ENCODE measurements at regions not wholly inside any gene's neighbourhood (a gene's known extent, or its start where the extent isn't known, plus 50 kb on each side); places are given as distances from the start of the nearest gene placed in this dataset.

DNA sequence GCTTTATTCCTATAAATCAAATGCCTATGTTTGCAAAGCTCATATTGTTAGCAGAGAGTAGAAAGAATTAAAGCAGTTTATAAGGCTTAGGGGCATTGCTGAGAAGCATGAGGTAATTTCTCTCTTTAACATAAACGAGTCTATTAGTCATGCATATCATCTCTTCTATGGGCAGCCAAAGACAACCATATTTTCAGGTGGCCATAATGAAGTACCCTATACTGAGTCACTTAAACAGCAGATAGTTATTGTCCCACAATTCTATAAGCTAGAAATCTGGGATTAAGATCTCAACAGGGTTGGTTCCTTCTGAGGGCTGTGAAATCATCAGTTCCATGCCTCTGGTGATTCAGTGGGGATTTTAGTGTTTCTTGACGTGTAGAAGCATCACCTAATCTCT is 277.5 kb downstream of the NR4A2 start:
- no peaks in the 10 kb centered on the region for H3K9me3 ChIP-seq (ENCODE audit: severe bottlenecking)
- H3K27ac ChIP-seq (ENCODE audit: poor library complexity, severe bottlenecking) = no peak overlapping the region
- H3K36me3 ChIP-seq (ENCODE audit: low read depth) = no peaks in the 10 kb centered on the region
- H3K4me3 ChIP-seq (ENCODE audit: severe bottlenecking) = no peak overlapping the region
- no peaks in the 10 kb centered on the region for H3K27me3 ChIP-seq (ENCODE audit: insufficient read depth, poor library complexity, severe bottlenecking)
- ATAC-seq (ENCODE audit: low read depth) = no peak
- no peak for TF ChIP-seq CTCF (IDR thresholded peaks at IDR 0.05; ENCODE audit: poor library complexity, severe bottlenecking)
- peaks cover 14% of the 10 kb centered on the region for H3K4me1 ChIP-seq (ENCODE audit: insufficient read depth, poor library complexity, severe bottlenecking)
- no peak for DNase-seq (ENCODE audit: low spot score)

- no peak for TF ChIP-seq CTCF (IDR thresholded peaks at IDR 0.05; ENCODE audit: poor library complexity, severe bottlenecking)
- no peak overlapping the region for H3K27ac ChIP-seq (ENCODE audit: poor library complexity, severe bottlenecking)
- no peak for DNase-seq (ENCODE audit: low spot score)
- H3K4me1 ChIP-seq (ENCODE audit: insufficient read depth, poor library complexity, severe bottlenecking) = no peaks in the 10 kb centered on the region
- no peaks in the 10 kb centered on the region for H3K36me3 ChIP-seq (ENCODE audit: low read depth)
- no peak for ATAC-seq (ENCODE audit: low read depth)
- no peak overlapping the region for H3K4me3 ChIP-seq (ENCODE audit: severe bottlenecking)
- no peaks in the 10 kb centered on the region for H3K9me3 ChIP-seq (ENCODE audit: severe bottlenecking)
- no peaks in the 10 kb centered on the region for H3K27me3 ChIP-seq (ENCODE audit: insufficient read depth, poor library complexity, severe bottlenecking)
Observed at GRCh38 chr2:156046900-156047299, 285.6 kb downstream of the NR4A2 start.

DNA sequence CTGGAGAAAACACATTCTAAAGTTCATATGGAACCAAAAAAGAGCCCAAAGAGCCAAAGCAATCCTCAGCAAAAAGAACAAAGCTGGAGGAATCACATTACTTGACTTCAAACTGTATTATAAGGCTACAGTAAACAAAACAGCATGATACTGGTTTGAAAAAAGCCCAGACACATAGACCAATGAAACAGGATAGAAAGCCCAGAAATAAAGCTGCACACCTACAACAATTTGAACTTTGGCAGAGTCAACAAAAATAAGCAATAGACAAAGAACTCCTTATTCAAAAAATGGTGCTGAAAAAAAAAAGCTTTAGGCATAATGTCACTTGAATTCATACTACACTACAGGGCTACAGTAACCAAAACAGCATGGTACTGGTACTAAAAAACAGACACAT is 289.6 kb downstream of the NR4A2 start:
- no peak for TF ChIP-seq CTCF (IDR thresholded peaks at IDR 0.05; ENCODE audit: poor library complexity, severe bottlenecking)
- DNase-seq (ENCODE audit: low spot score) = no peak
- Histone ChIP-seq H3K27me3 (ENCODE audit: insufficient read depth, poor library complexity, severe bottlenecking) (no peaks in the 10 kb centered on the region), H3K36me3 (ENCODE audit: low read depth) (no peaks in the 10 kb centered on the region), H3K27ac (ENCODE audit: poor library complexity, severe bottlenecking) (no peak overlapping the region), H3K4me1 (ENCODE audit: insufficient read depth, poor library complexity, severe bottlenecking) (no peaks in the 10 kb centered on the region), H3K4me3 (ENCODE audit: severe bottlenecking) (no peak overlapping the region), H3K9me3 (ENCODE audit: severe bottlenecking) (no peaks in the 10 kb centered on the region)
- ATAC-seq (ENCODE audit: low read depth) = no peak

- Histone ChIP-seq H3K4me1 (ENCODE audit: insufficient read depth, poor library complexity, severe bottlenecking) (no peaks in the 10 kb centered on the region), H3K27ac (ENCODE audit: poor library complexity, severe bottlenecking) (no peak overlapping the region), H3K9me3 (ENCODE audit: severe bottlenecking) (no peaks in the 10 kb centered on the region), H3K27me3 (ENCODE audit: insufficient read depth, poor library complexity, severe bottlenecking) (no peaks in the 10 kb centered on the region), H3K4me3 (ENCODE audit: severe bottlenecking) (no peak overlapping the region), H3K36me3 (ENCODE audit: low read depth) (no peaks in the 10 kb centered on the region)
- DNase-seq (ENCODE audit: low spot score) = no peak
- no peak for ATAC-seq (ENCODE audit: low read depth)
- TF ChIP-seq CTCF (IDR thresholded peaks at IDR 0.05; ENCODE audit: poor library complexity, severe bottlenecking) = no peak
Observed at GRCh38 chr2:156038021-156038420, 294.5 kb downstream of the NR4A2 start.

- no peak overlapping the region for H3K27ac ChIP-seq (ENCODE audit: poor library complexity, severe bottlenecking)
- H3K27me3 ChIP-seq (ENCODE audit: insufficient read depth, poor library complexity, severe bottlenecking) = no peaks in the 10 kb centered on the region
- H3K4me3 ChIP-seq (ENCODE audit: severe bottlenecking) = no peak overlapping the region
- DNase-seq (ENCODE audit: low spot score) (no peak), ATAC-seq (ENCODE audit: low read depth) (no peak)
- no peak for TF ChIP-seq CTCF (IDR thresholded peaks at IDR 0.05; ENCODE audit: poor library complexity, severe bottlenecking)
- H3K9me3 ChIP-seq (ENCODE audit: severe bottlenecking) = no peaks in the 10 kb centered on the region
- no peaks in the 10 kb centered on the region for H3K4me1 ChIP-seq (ENCODE audit: insufficient read depth, poor library complexity, severe bottlenecking)
- no peaks in the 10 kb centered on the region for H3K36me3 ChIP-seq (ENCODE audit: low read depth)
Observed at GRCh38 chr2:156037482-156037881, 295.0 kb downstream of the NR4A2 start.
